HCT116 (cell line): ENCODE measurements at regions not wholly inside any gene's neighbourhood (a gene's known extent, or its start where the extent isn't known, plus 50 kb on each side); places are given as distances from the start of the nearest gene placed in this dataset.

Experiments used
- EGR1 ChIP-seq: IDR thresholded peaks from 2 replicates; pipeline ENCODE4 v1.6.1; 2012; ENCODE audit warnings: low read depth
- ELF1 ChIP-seq: IDR thresholded peaks from 2 replicates; pipeline ENCODE4 v1.6.1; 2012; ENCODE audit warnings: low read depth, borderline replicate concordance
- EZH2 ChIP-seq: fragments of 200-600 bp; sonication (generic); IDR thresholded peaks from 2 replicates; pipeline ENCODE4 v1.6.1; 2017; ENCODE audit warnings: antibody characterized with exemption, mixed run types
- EZH2phosphoT487 ChIP-seq: fragments of 200-600 bp; IDR thresholded peaks from 2 replicates; pipeline ENCODE4 v1.6.1; 2018; ENCODE audit warnings: antibody characterized with exemption, borderline replicate concordance
- FOSL1 ChIP-seq: IDR thresholded peaks from 2 replicates; pipeline ENCODE4 v1.6.1; 2012; ENCODE audit warnings: low read depth
- POLR2A ChIP-seq: IDR thresholded peaks from 2 replicates; pipeline ENCODE4 v1.7.0; 2011; ENCODE audit warnings: borderline replicate concordance; ENCODE audit not compliant: insufficient read depth, insufficient read length; ENCODE audit errors: extremely low read depth
- POLR2AphosphoS5 ChIP-seq: IDR thresholded peaks from 2 replicates; pipeline ENCODE4 v1.6.1; 2011; ENCODE audit warnings: mild to moderate bottlenecking, low read depth, low read length, moderate library complexity
- REST ChIP-seq: IDR thresholded peaks from 2 replicates; pipeline ENCODE4 v1.6.1; 2012; ENCODE audit warnings: low read depth
- SP1 ChIP-seq: IDR thresholded peaks from 2 replicates; pipeline ENCODE4 v1.6.1; 2012; ENCODE audit warnings: low read depth
- YY1 ChIP-seq: IDR thresholded peaks from 2 replicates; pipeline ENCODE4 v1.6.1; 2011; ENCODE audit warnings: low read length, low read depth, moderate library complexity, mild to moderate bottlenecking; ENCODE audit not compliant: insufficient replicate concordance; ENCODE audit errors: extremely low read depth
- TF ChIP-seq, protein P1 (sequence below), 3 experiments: fragments of 200-600 bp in 1 of 3; sonication (generic) in 1 of 3; IDR thresholded peaks in 2 of 3; conservative IDR thresholded peaks in 1 of 3; 2 replicates each; pipeline ENCODE4 v1.5.1; 2012 to 2017; ENCODE audit warnings: low read depth in 2 of 3, low read length in 2 of 3, antibody characterized with exemption in 1 of 3, borderline replicate concordance in 1 of 3, control low read depth in 1 of 3, mild to moderate bottlenecking in 1 of 3, mixed read lengths in 1 of 3, mixed run types in 1 of 3, moderate library complexity in 1 of 3; ENCODE audit not compliant: insufficient read depth in 1 of 3
- TF ChIP-seq, protein P2 (sequence below): IDR thresholded peaks from 2 replicates; pipeline ENCODE4 v1.6.1; 2012
- TF ChIP-seq, protein P3 (sequence below): IDR thresholded peaks from 2 replicates; pipeline ENCODE4 v1.6.1; 2011; ENCODE audit warnings: mild to moderate bottlenecking, low read length, moderate library complexity; ENCODE audit not compliant: insufficient replicate concordance; ENCODE audit errors: extremely low read depth

- TF ChIP-seq SP1 (no peak), EZH2 (no peak), POLR2A (no peak), EZH2phosphoT487 (no peak), REST (no peak), EGR1 (no peak), POLR2AphosphoS5 (no peak), YY1 (no peak), FOSL1 (no peak), ELF1 (no peak)
- TF ChIP-seq, protein P1, sequence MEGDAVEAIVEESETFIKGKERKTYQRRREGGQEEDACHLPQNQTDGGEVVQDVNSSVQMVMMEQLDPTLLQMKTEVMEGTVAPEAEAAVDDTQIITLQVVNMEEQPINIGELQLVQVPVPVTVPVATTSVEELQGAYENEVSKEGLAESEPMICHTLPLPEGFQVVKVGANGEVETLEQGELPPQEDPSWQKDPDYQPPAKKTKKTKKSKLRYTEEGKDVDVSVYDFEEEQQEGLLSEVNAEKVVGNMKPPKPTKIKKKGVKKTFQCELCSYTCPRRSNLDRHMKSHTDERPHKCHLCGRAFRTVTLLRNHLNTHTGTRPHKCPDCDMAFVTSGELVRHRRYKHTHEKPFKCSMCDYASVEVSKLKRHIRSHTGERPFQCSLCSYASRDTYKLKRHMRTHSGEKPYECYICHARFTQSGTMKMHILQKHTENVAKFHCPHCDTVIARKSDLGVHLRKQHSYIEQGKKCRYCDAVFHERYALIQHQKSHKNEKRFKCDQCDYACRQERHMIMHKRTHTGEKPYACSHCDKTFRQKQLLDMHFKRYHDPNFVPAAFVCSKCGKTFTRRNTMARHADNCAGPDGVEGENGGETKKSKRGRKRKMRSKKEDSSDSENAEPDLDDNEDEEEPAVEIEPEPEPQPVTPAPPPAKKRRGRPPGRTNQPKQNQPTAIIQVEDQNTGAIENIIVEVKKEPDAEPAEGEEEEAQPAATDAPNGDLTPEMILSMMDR (IDR thresholded peaks at IDR 0.05 in 2 of 3, conservative IDR thresholded peaks at IDR 0.05 in 1 of 3; ENCODE audit: borderline replicate concordance in 1 of 3, insufficient read depth in 1 of 3, low read depth in 2 of 3, low read length in 2 of 3), result no peak
- TF ChIP-seq, protein P2, sequence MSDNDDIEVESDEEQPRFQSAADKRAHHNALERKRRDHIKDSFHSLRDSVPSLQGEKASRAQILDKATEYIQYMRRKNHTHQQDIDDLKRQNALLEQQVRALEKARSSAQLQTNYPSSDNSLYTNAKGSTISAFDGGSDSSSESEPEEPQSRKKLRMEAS, result no peak
- TF ChIP-seq, protein P3, sequence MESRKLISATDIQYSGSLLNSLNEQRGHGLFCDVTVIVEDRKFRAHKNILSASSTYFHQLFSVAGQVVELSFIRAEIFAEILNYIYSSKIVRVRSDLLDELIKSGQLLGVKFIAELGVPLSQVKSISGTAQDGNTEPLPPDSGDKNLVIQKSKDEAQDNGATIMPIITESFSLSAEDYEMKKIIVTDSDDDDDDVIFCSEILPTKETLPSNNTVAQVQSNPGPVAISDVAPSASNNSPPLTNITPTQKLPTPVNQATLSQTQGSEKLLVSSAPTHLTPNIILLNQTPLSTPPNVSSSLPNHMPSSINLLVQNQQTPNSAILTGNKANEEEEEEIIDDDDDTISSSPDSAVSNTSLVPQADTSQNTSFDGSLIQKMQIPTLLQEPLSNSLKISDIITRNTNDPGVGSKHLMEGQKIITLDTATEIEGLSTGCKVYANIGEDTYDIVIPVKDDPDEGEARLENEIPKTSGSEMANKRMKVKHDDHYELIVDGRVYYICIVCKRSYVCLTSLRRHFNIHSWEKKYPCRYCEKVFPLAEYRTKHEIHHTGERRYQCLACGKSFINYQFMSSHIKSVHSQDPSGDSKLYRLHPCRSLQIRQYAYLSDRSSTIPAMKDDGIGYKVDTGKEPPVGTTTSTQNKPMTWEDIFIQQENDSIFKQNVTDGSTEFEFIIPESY, result no peak
These were observed 93.8 kb upstream of the RPS6KA2 start for GRCh38 chr6:166720856-166721255.
